SK-N-SH treated with all-trans-retinoic acid at 6 μM for 48 hours (cell line): ENCODE measurements at regions not wholly inside any gene's neighbourhood (a gene's known extent, or its start where the extent isn't known, plus 50 kb on each side); places are given as distances from the start of the nearest gene placed in this dataset.

Experiments used
- ATAC-seq: fragments of 200-7000 bp; cut with Tn5 transposase; 3 replicates; pipeline ENCODE4 v1.9.1; 2020; ENCODE audit warnings: mild to moderate bottlenecking, moderate library complexity
- ARNTL ChIP-seq: fragments of 450-650 bp; formaldehyde crosslinking; IDR thresholded peaks from 2 replicates; pipeline ENCODE4 v1.5.0; 2020; ENCODE audit warnings: low read depth, mild to moderate bottlenecking, moderate library complexity, borderline replicate concordance
- CSDC2 ChIP-seq: fragments of 250-450 bp; sonication (Bioruptor Pico); IDR thresholded peaks from 2 replicates; pipeline ENCODE4 v1.5.0; 2020; ENCODE audit warnings: mild to moderate bottlenecking, moderate library complexity
- ESRRG ChIP-seq: fragments of 250-450 bp; sonication (Bioruptor Pico); IDR thresholded peaks from 2 replicates; pipeline ENCODE4 v1.6.1; 2021; ENCODE audit warnings: mild to moderate bottlenecking
- GLIS3 ChIP-seq: fragments of 250-450 bp; sonication (Bioruptor Pico); IDR thresholded peaks from 2 replicates; pipeline ENCODE4 v1.5.0; 2020; ENCODE audit warnings: mild to moderate bottlenecking, moderate library complexity
- ISL1 ChIP-seq: fragments of 250-450 bp; sonication (Bioruptor Pico); IDR thresholded peaks from 2 replicates; pipeline ENCODE4 v2.1.2; 2022; ENCODE audit warnings: mild to moderate bottlenecking, moderate library complexity
- OSR1 ChIP-seq: fragments of 250-450 bp; sonication (Bioruptor Pico); IDR thresholded peaks from 2 replicates; pipeline ENCODE4 v1.8.0; 2022; ENCODE audit warnings: moderate library complexity, mild to moderate bottlenecking, inconsistent platforms
- PPARA ChIP-seq: fragments of 250-450 bp; sonication (Bioruptor Pico); IDR thresholded peaks from 2 replicates; pipeline ENCODE4 v1.5.0; 2020; ENCODE audit warnings: mild to moderate bottlenecking, borderline replicate concordance
- RARB ChIP-seq: fragments of 250-450 bp; sonication (Bioruptor Pico); IDR thresholded peaks from 2 replicates; pipeline ENCODE4 v1.8.0; 2021; ENCODE audit warnings: mild to moderate bottlenecking, moderate library complexity
- SNAI2 ChIP-seq: fragments of 250-450 bp; sonication (Bioruptor Pico); IDR thresholded peaks from 2 replicates; pipeline ENCODE4 v1.5.0; 2020; ENCODE audit warnings: mild to moderate bottlenecking, moderate library complexity
- TCF4 ChIP-seq: fragments of 250-450 bp; sonication (Bioruptor Pico); IDR thresholded peaks from 2 replicates; pipeline ENCODE4 v1.8.0; 2021; ENCODE audit warnings: mild to moderate bottlenecking, moderate library complexity, borderline replicate concordance
- TOX ChIP-seq: fragments of 250-450 bp; sonication (Bioruptor Pico); IDR thresholded peaks from 2 replicates; pipeline ENCODE4 v1.8.0; 2021; ENCODE audit warnings: mild to moderate bottlenecking, moderate library complexity, borderline replicate concordance
- ZC3H10 ChIP-seq: fragments of 250-450 bp; sonication (Bioruptor Pico); IDR thresholded peaks from 2 replicates; pipeline ENCODE4 v1.5.1; 2021; ENCODE audit warnings: mild to moderate bottlenecking, moderate library complexity
- ZFP30 ChIP-seq: fragments of 450-650 bp; formaldehyde crosslinking; IDR thresholded peaks from 2 replicates; pipeline ENCODE4 v1.5.0; 2022; ENCODE audit warnings: mild to moderate bottlenecking, moderate library complexity
- ZNF565 ChIP-seq: fragments of 450-650 bp; formaldehyde crosslinking; conservative IDR thresholded peaks from 2 replicates; pipeline ENCODE4 v1.5.0; 2020; ENCODE audit warnings: low read depth, mild to moderate bottlenecking, moderate library complexity
- ZNF70 ChIP-seq: fragments of 450-650 bp; formaldehyde crosslinking; IDR thresholded peaks from 2 replicates; pipeline ENCODE4 v1.5.0; 2020; ENCODE audit warnings: mild to moderate bottlenecking, moderate library complexity
- ZNF8 ChIP-seq: fragments of 450-650 bp; formaldehyde crosslinking; IDR thresholded peaks from 2 replicates; pipeline ENCODE4 v1.5.0; 2020; ENCODE audit warnings: mild to moderate bottlenecking, moderate library complexity
- TF ChIP-seq, protein P1 (sequence below): fragments of 250-450 bp; sonication (Bioruptor Pico); IDR thresholded peaks from 2 replicates; pipeline ENCODE4 v1.5.1; 2020; ENCODE audit warnings: low read depth, mild to moderate bottlenecking, moderate library complexity
- TF ChIP-seq, protein P2 (sequence below): fragments of 250-450 bp; sonication (Bioruptor Pico); IDR thresholded peaks from 2 replicates; pipeline ENCODE4 v1.5.1; 2021; ENCODE audit warnings: mild to moderate bottlenecking, moderate library complexity
- TF ChIP-seq, protein P3 (sequence below): fragments of 250-450 bp; sonication (Bioruptor Pico); IDR thresholded peaks from 2 replicates; pipeline ENCODE4 v1.8.0; 2020; ENCODE audit warnings: mild to moderate bottlenecking, moderate library complexity, borderline replicate concordance
- TF ChIP-seq, protein P4 (sequence below): fragments of 250-450 bp; sonication (Bioruptor Pico); IDR thresholded peaks from 2 replicates; pipeline ENCODE4 v1.8.0; 2021; ENCODE audit warnings: low read depth, mild to moderate bottlenecking, moderate library complexity, borderline replicate concordance
- TF ChIP-seq, protein P5 (sequence below): fragments of 250-450 bp; sonication (Bioruptor Pico); IDR thresholded peaks from 2 replicates; pipeline ENCODE4 v1.5.0; 2020; ENCODE audit warnings: mild to moderate bottlenecking, moderate library complexity

DNA sequence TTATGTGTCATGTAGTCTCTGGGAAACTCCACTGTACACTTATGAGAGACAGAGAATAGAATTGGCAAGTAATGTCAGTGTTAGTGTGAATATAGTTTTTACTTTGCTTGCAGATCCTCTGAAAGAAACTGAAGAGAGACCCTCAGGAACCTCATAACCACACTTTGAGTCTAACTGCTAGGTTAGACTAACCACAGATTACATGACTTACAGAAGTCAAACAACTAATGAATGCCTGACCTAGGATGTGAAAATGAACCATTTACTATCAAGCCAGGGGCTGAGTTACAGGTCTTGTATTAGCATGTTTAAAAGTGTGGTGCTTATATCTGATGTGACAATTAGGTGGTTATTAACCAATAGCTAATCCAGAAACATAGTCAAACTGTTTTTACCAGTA, 280.4 kb upstream of the LRATD1 start:
- ATAC-seq: no peak
- TF ChIP-seq ARNTL (CRISPR knock-in tag) (no peak), PPARA (CRISPR knock-in tag) (no peak), TCF4 (CRISPR knock-in tag) (no peak), OSR1 (CRISPR knock-in tag) (no peak), ZFP30 (CRISPR knock-in tag) (no peak), ZNF70 (CRISPR knock-in tag) (no peak), RARB (CRISPR knock-in tag) (no peak), ZNF565 (no peak), GLIS3 (CRISPR knock-in tag) (no peak), ISL1 (no peak), CSDC2 (CRISPR knock-in tag) (no peak), ESRRG (no peak), ZNF8 (CRISPR knock-in tag) (no peak), ZC3H10 (CRISPR knock-in tag) (no peak)
- TF ChIP-seq, protein P1, sequence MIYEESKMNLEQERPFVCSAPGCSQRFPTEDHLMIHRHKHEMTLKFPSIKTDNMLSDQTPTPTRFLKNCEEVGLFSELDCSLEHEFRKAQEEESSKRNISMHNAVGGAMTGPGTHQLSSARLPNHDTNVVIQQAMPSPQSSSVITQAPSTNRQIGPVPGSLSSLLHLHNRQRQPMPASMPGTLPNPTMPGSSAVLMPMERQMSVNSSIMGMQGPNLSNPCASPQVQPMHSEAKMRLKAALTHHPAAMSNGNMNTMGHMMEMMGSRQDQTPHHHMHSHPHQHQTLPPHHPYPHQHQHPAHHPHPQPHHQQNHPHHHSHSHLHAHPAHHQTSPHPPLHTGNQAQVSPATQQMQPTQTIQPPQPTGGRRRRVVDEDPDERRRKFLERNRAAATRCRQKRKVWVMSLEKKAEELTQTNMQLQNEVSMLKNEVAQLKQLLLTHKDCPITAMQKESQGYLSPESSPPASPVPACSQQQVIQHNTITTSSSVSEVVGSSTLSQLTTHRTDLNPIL (CRISPR knock-in tag): no peak
- TF ChIP-seq, protein P2, sequence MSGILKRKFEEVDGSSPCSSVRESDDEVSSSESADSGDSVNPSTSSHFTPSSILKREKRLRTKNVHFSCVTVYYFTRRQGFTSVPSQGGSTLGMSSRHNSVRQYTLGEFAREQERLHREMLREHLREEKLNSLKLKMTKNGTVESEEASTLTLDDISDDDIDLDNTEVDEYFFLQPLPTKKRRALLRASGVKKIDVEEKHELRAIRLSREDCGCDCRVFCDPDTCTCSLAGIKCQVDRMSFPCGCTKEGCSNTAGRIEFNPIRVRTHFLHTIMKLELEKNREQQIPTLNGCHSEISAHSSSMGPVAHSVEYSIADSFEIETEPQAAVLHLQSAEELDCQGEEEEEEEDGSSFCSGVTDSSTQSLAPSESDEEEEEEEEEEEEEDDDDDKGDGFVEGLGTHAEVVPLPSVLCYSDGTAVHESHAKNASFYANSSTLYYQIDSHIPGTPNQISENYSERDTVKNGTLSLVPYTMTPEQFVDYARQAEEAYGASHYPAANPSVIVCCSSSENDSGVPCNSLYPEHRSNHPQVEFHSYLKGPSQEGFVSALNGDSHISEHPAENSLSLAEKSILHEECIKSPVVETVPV (CRISPR knock-in tag): no peak
- TF ChIP-seq, protein P3, sequence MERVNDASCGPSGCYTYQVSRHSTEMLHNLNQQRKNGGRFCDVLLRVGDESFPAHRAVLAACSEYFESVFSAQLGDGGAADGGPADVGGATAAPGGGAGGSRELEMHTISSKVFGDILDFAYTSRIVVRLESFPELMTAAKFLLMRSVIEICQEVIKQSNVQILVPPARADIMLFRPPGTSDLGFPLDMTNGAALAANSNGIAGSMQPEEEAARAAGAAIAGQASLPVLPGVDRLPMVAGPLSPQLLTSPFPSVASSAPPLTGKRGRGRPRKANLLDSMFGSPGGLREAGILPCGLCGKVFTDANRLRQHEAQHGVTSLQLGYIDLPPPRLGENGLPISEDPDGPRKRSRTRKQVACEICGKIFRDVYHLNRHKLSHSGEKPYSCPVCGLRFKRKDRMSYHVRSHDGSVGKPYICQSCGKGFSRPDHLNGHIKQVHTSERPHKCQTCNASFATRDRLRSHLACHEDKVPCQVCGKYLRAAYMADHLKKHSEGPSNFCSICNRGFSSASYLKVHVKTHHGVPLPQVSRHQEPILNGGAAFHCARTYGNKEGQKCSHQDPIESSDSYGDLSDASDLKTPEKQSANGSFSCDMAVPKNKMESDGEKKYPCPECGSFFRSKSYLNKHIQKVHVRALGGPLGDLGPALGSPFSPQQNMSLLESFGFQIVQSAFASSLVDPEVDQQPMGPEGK (CRISPR knock-in tag): no peak
- TF ChIP-seq, protein P4, sequence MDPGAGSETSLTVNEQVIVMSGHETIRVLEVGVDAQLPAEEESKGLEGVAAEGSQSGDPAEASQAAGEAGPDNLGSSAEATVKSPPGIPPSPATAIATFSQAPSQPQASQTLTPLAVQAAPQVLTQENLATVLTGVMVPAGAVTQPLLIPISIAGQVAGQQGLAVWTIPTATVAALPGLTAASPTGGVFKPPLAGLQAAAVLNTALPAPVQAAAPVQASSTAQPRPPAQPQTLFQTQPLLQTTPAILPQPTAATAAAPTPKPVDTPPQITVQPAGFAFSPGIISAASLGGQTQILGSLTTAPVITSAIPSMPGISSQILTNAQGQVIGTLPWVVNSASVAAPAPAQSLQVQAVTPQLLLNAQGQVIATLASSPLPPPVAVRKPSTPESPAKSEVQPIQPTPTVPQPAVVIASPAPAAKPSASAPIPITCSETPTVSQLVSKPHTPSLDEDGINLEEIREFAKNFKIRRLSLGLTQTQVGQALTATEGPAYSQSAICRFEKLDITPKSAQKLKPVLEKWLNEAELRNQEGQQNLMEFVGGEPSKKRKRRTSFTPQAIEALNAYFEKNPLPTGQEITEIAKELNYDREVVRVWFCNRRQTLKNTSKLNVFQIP (CRISPR knock-in tag): no peak

DNA sequence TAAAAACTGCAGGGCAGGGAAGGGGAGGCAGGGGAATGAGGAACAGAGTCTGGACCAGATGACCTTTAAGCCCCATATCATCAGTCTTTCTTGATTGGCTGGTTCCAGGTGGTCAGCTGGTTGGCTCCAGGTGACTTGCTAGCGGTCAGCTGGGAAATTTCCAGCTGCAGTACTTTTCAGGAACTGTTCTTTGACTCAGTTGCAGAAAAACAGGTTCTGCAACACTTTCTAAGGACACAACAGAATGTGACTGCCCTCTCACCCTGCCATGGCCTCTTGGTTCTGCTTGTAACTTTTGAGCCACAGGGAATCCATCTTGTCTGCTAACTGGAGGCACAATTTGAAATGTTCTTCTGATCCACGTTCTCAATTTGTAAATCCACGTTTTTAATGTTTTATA, 278.3 kb upstream of the LRATD1 start:
- ATAC-seq: no peak
- TF ChIP-seq, protein P1 (CRISPR knock-in tag): no peak
- no peak for TF ChIP-seq SNAI2 (CRISPR knock-in tag)
- no peak for TF ChIP-seq ZNF70 (CRISPR knock-in tag)
- TF ChIP-seq ESRRG: no peak
- no peak for TF ChIP-seq TCF4 (CRISPR knock-in tag)
- TF ChIP-seq GLIS3 (CRISPR knock-in tag): no peak
- no peak for TF ChIP-seq ZNF565
- TF ChIP-seq, protein P5, sequence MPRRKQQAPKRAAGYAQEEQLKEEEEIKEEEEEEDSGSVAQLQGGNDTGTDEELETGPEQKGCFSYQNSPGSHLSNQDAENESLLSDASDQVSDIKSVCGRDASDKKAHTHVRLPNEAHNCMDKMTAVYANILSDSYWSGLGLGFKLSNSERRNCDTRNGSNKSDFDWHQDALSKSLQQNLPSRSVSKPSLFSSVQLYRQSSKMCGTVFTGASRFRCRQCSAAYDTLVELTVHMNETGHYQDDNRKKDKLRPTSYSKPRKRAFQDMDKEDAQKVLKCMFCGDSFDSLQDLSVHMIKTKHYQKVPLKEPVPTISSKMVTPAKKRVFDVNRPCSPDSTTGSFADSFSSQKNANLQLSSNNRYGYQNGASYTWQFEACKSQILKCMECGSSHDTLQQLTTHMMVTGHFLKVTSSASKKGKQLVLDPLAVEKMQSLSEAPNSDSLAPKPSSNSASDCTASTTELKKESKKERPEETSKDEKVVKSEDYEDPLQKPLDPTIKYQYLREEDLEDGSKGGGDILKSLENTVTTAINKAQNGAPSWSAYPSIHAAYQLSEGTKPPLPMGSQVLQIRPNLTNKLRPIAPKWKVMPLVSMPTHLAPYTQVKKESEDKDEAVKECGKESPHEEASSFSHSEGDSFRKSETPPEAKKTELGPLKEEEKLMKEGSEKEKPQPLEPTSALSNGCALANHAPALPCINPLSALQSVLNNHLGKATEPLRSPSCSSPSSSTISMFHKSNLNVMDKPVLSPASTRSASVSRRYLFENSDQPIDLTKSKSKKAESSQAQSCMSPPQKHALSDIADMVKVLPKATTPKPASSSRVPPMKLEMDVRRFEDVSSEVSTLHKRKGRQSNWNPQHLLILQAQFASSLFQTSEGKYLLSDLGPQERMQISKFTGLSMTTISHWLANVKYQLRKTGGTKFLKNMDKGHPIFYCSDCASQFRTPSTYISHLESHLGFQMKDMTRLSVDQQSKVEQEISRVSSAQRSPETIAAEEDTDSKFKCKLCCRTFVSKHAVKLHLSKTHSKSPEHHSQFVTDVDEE (CRISPR knock-in tag): no peak
- TF ChIP-seq, protein P2 (CRISPR knock-in tag): no peak
- TF ChIP-seq ZC3H10 (CRISPR knock-in tag): no peak
- TF ChIP-seq OSR1 (CRISPR knock-in tag): no peak
- no peak for TF ChIP-seq TOX (CRISPR knock-in tag)
- TF ChIP-seq ARNTL (CRISPR knock-in tag): no peak
- TF ChIP-seq RARB (CRISPR knock-in tag): no peak
- TF ChIP-seq, protein P3 (CRISPR knock-in tag): no peak
- TF ChIP-seq CSDC2 (CRISPR knock-in tag): no peak
